ENCODE measurements at regions not wholly inside any gene's neighbourhood (a gene's known extent, or its start where the extent isn't known, plus 50 kb on each side); places are given as distances from the start of the nearest gene placed in this dataset.

GRCh38 chr20:51221103-51221502 is 198.2 kb upstream of the KCNG1 start:
- H3K4me3 ChIP-seq (ENCODE audit: low read depth, low read length): no peak overlapping the region

- no peak overlapping the region for H3K4me3 ChIP-seq (ENCODE audit: low read depth, low read length)
Observed at GRCh38 chr20:51220293-51220706, 197.4 kb upstream of the KCNG1 start.

- H3K4me3 ChIP-seq (ENCODE audit: low read depth, low read length): no peak overlapping the region
Observed at GRCh38 chr20:51219544-51219943, 196.6 kb upstream of the KCNG1 start.

- H3K4me3 ChIP-seq (ENCODE audit: low read depth, low read length): no peak overlapping the region
Observed at GRCh38 chr20:51218603-51219002, 195.7 kb upstream of the KCNG1 start.

- no peak overlapping the region for H3K4me3 ChIP-seq (ENCODE audit: low read depth, low read length)
Observed at GRCh38 chr20:51217347-51218045, 194.6 kb upstream of the KCNG1 start.

GRCh38 chr20:51216850-51217249 is 193.9 kb upstream of the KCNG1 start:
- H3K4me3 ChIP-seq (ENCODE audit: low read depth, low read length): no peak overlapping the region

GRCh38 chr20:51212816-51213215 is 189.9 kb upstream of the KCNG1 start:
- H3K4me3 ChIP-seq (ENCODE audit: low read depth, low read length): no peak overlapping the region

- no peak overlapping the region for H3K4me3 ChIP-seq (ENCODE audit: low read depth, low read length)
Observed at GRCh38 chr20:51211191-51211590, 188.3 kb upstream of the KCNG1 start.

GRCh38 chr20:51210084-51210483 is 187.2 kb upstream of the KCNG1 start:
- H3K4me3 ChIP-seq (ENCODE audit: low read depth, low read length): no peak overlapping the region

- no peak overlapping the region for H3K4me3 ChIP-seq (ENCODE audit: low read depth, low read length)
Observed at GRCh38 chr20:51208162-51208561, 185.3 kb upstream of the KCNG1 start.

GRCh38 chr20:51206032-51206662 is 183.2 kb upstream of the KCNG1 start:
- no peak overlapping the region for H3K4me3 ChIP-seq (ENCODE audit: low read depth, low read length)

- no peak overlapping the region for H3K4me3 ChIP-seq (ENCODE audit: low read depth, low read length)
Observed at GRCh38 chr20:51204794-51205193, 181.9 kb upstream of the KCNG1 start.

- H3K4me3 ChIP-seq (ENCODE audit: low read depth, low read length): no peak overlapping the region
Observed at GRCh38 chr20:51204051-51204715, 181.3 kb upstream of the KCNG1 start.

- H3K4me3 ChIP-seq (ENCODE audit: low read depth, low read length): no peak overlapping the region
Observed at GRCh38 chr20:51202304-51202703, 179.4 kb upstream of the KCNG1 start.

- H3K4me3 ChIP-seq (ENCODE audit: low read depth, low read length): no peak overlapping the region
Observed at GRCh38 chr20:51199920-51200319, 177.0 kb upstream of the KCNG1 start.

- no peak overlapping the region for H3K4me3 ChIP-seq (ENCODE audit: low read depth, low read length)
Observed at GRCh38 chr20:51198876-51199523, 176.1 kb upstream of the KCNG1 start.

- no peak overlapping the region for H3K4me3 ChIP-seq (ENCODE audit: low read depth, low read length)
Observed at GRCh38 chr20:51198238-51198637, 175.3 kb upstream of the KCNG1 start.

GRCh38 chr20:51196991-51197651 is 174.2 kb upstream of the KCNG1 start:
- H3K4me3 ChIP-seq (ENCODE audit: low read depth, low read length): no peak overlapping the region

GRCh38 chr20:51195990-51196389 is 173.1 kb upstream of the KCNG1 start:
- no peak overlapping the region for H3K4me3 ChIP-seq (ENCODE audit: low read depth, low read length)

- no peak overlapping the region for H3K4me3 ChIP-seq (ENCODE audit: low read depth, low read length)
Observed at GRCh38 chr20:51195419-51195901, 172.6 kb upstream of the KCNG1 start.

All from iPS-11a (cell line).